Thoracic aorta (tissue), 2 donors: ENCODE measurements at regions not wholly inside any gene's neighbourhood (a gene's known extent, or its start where the extent isn't known, plus 50 kb on each side); places are given as distances from the start of the nearest gene placed in this dataset.
"Not testable (repeated sequence)": the region's sequence is repeated elsewhere in the genome, so short reads cannot be mapped to it uniquely, and the experiment has no call there.

Experiments used
- ATAC-seq: fragments of 150-250 bp; one replicate; pipeline ENCODE4 v1.8.0; 2017; ENCODE audit warnings: low read depth; ENCODE audit not compliant: insufficient number of reproducible peaks, low FRiP score
- DNase-seq: peaks from one replicate; pipeline ENCODE4 v3.0.0-alpha.2; 2020; ENCODE audit warnings: low spot score
- H3K27ac ChIP-seq, 2 donors: fragments of 200-600 bp; sonication (generic); 1 replicate in 1 of 2; 2 replicates in 1 of 2; pipeline ENCODE4 v1.5.1; 2016; ENCODE audit warnings: mild to moderate bottlenecking in 2 of 2, moderate library complexity in 2 of 2
- H3K27me3 ChIP-seq: fragments of 200-600 bp; sonication (generic); replicated peaks from 2 replicates; pipeline ENCODE4 v1.6.0; 2016; ENCODE audit warnings: mild to moderate bottlenecking; ENCODE audit not compliant: insufficient read depth
- H3K36me3 ChIP-seq: fragments of 200-600 bp; sonication (generic); one replicate; pipeline ENCODE4 v1.5.1; 2016
- H3K4me1 ChIP-seq, 2 donors: fragments of 200-600 bp; sonication (generic); 1 replicate in 1 of 2; 2 replicates in 1 of 2; pipeline versions ENCODE4 v1.5.1 to v1.6.0; 2016; ENCODE audit warnings: low read depth in 2 of 2, mild to moderate bottlenecking in 1 of 2; ENCODE audit not compliant: control insufficient read depth in 1 of 2
- H3K4me3 ChIP-seq: fragments of 200-600 bp; sonication (generic); 2 replicates; pipeline ENCODE4 v1.5.1; 2016; ENCODE audit warnings: mild to moderate bottlenecking
- H3K9me3 ChIP-seq: fragments of 200-600 bp; sonication (generic); 2 replicates; pipeline ENCODE4 v1.5.1; 2016
- TF ChIP-seq, protein P1 (sequence below): fragments of 200-600 bp; sonication (generic); IDR thresholded peaks from one replicate; pipeline ENCODE4 v1.5.1; 2019; ENCODE audit warnings: antibody characterized with exemption

- no peaks in the 10 kb centered on the region for H3K4me1 ChIP-seq
- H3K4me3 ChIP-seq = no peak overlapping the region
- no peak for ATAC-seq
- H3K27me3 ChIP-seq = no peaks in the 10 kb centered on the region
- no peak for DNase-seq
- no peaks in the 10 kb centered on the region for H3K9me3 ChIP-seq
- TF ChIP-seq, protein P1, sequence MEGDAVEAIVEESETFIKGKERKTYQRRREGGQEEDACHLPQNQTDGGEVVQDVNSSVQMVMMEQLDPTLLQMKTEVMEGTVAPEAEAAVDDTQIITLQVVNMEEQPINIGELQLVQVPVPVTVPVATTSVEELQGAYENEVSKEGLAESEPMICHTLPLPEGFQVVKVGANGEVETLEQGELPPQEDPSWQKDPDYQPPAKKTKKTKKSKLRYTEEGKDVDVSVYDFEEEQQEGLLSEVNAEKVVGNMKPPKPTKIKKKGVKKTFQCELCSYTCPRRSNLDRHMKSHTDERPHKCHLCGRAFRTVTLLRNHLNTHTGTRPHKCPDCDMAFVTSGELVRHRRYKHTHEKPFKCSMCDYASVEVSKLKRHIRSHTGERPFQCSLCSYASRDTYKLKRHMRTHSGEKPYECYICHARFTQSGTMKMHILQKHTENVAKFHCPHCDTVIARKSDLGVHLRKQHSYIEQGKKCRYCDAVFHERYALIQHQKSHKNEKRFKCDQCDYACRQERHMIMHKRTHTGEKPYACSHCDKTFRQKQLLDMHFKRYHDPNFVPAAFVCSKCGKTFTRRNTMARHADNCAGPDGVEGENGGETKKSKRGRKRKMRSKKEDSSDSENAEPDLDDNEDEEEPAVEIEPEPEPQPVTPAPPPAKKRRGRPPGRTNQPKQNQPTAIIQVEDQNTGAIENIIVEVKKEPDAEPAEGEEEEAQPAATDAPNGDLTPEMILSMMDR = no peak
- H3K27ac ChIP-seq = no peak overlapping the region
- H3K36me3 ChIP-seq = peaks cover 26% of the 10 kb centered on the region
These were observed 96.7 kb downstream of the PTPRS start for GRCh38 chr19:5243878-5244277.

DNA sequence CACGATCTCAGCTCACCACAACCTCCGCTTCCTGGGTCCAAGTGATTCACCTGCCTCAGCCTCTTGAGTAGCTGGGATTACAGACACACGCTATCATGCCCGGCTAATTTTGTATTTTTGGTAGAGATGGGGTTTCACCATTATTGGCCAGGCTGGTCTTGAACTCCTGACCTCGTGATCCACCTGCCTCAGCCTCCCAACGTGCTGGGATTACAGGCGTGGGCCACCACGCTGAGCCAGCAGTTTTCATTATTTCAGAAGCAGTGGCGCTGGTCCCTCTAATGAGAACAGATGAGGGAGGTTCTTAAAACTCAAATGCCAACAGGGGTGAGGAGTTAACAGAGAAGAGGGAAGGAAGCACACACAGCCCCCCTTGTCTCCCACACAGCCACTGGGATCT, 98.7 kb downstream of the PTPRS start:
- H3K4me1 ChIP-seq, H3K27ac ChIP-seq, H3K4me3 ChIP-seq, DNase-seq, ATAC-seq, H3K27me3 ChIP-seq, H3K9me3 ChIP-seq: not testable (repeated sequence)
- peaks cover 37% of the 10 kb centered on the region for H3K36me3 ChIP-seq

- Histone ChIP-seq H3K36me3 (peaks cover 30% of the 10 kb centered on the region), H3K27me3 (no peaks in the 10 kb centered on the region), H3K9me3 (no peaks in the 10 kb centered on the region), H3K4me1 (no peaks in the 10 kb centered on the region), H3K4me3 (no peak overlapping the region), H3K27ac (no peak overlapping the region)
- TF ChIP-seq, protein P1 = no peak
- DNase-seq = no peak
- no peak for ATAC-seq
These were observed 100.6 kb downstream of the PTPRS start for GRCh38 chr19:5240011-5240410.

DNA sequence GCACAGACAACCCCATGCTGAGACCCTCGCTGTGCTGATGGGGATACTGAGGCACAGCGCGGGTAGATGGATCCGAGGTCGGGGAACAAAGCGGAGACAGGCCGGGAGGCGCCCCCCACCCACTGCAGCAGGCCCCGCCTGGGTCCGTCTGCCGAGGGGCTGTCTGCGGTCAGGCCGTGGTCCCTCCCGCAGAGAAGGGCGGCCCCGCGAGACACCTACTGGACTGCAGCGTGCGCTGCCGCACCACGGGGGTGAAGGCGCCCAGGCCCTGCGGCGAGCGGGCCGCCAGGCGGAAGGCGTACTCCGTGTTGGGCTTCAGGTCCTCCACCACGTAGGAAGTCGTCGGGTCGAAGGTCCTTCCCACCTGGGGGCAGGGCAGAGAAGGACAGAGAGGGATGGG, 101.9 kb downstream of the PTPRS start:
- Histone ChIP-seq H3K36me3 (peaks cover 21% of the 10 kb centered on the region), H3K4me1 (no peaks in the 10 kb centered on the region), H3K4me3 (no peak overlapping the region), H3K9me3 (no peaks in the 10 kb centered on the region), H3K27me3 (no peaks in the 10 kb centered on the region), H3K27ac (no peak overlapping the region)
- DNase-seq (no peak), ATAC-seq (no peak)
- TF ChIP-seq, protein P1 = no peak

DNA sequence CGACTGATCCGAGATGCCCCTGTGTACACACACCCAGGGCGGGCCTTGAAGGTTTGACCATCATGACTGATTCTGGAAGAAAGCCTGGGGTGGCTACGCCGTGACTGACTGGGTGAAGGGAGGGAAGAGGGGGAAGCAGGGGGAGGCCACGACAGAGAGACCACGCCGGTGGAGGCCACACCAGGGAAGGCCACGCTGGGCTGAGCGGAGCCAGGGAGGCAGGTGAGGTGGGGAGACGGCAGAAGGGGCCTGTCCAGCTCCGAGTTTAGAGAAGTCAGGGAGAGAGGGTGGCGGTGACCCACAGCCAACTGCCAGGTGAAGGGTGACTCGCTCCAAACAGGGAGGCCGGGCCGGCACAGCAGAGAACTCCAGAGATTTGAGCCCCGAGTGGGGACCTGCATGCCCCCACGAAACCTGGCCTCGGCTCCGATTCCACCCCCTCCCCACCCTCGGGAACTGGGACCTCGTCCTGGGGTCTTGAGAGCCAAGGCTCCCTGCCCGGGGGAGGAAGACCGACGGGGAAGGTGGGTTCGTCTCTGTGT, 102.6 kb downstream of the PTPRS start:
- DNase-seq (no peak), ATAC-seq (no peak)
- TF ChIP-seq, protein P1 = no peak
- Histone ChIP-seq H3K4me3 (no peak overlapping the region), H3K9me3 (no peaks in the 10 kb centered on the region), H3K27ac (no peak overlapping the region), H3K4me1 (no peaks in the 10 kb centered on the region), H3K36me3 (peaks cover 18% of the 10 kb centered on the region), H3K27me3 (no peaks in the 10 kb centered on the region)

DNA sequence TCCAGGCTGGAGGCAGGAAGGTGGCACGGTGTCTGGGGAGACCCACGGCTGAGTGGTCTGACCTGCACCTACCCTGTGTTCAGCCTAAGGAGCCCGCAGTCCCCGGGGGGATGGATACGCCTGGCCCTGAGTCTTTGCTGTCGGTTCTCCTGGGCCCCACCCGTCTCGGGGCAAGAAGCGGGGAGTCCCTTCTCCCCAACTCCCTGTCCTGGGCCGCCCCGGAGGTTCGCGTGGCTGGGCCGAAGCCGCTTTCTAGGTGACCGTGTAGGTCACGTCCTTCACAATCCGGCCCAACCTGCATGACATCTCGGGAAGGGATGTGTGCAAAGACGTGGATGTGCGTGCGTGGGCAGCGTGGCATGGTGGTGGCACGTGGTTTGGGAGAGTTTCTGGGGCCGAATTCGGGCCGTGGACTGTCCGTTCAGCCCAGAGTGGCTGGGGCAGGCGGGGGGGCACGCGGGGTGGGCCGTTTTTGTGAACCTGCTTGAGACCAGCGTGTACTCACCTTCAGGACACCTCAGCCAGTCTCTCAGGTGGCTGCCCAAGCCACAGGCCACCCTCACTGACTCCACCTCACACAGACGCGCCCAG, 103.3 kb downstream of the PTPRS start:
- DNase-seq (no peak), ATAC-seq (no peak)
- Histone ChIP-seq H3K27ac (no peak overlapping the region), H3K27me3 (no peaks in the 10 kb centered on the region), H3K9me3 (no peaks in the 10 kb centered on the region), H3K36me3 (peaks cover 18% of the 10 kb centered on the region), H3K4me1 (no peaks in the 10 kb centered on the region), H3K4me3 (no peak overlapping the region)
- TF ChIP-seq, protein P1 = no peak
